ENCODE measurements at regions not wholly inside any gene's neighbourhood (a gene's known extent, or its start where the extent isn't known, plus 50 kb on each side); places are given as distances from the start of the nearest gene placed in this dataset.
A peak's percentile ranks its signal among the peaks of the same experiment; 100 is the strongest.

GRCh38 chr13:78201411-78201810 is 282.8 kb upstream of the EDNRB start:
- no peak for DNase-seq

GRCh38 chr13:78198821-78199220 is 280.2 kb upstream of the EDNRB start:
- no peak for DNase-seq

GRCh38 chr13:78198419-78198818 is 279.8 kb upstream of the EDNRB start:
- DNase-seq: no peak

- no peak for DNase-seq
These were observed 278.6 kb upstream of the EDNRB start for GRCh38 chr13:78197231-78197630.

GRCh38 chr13:78194904-78195639 is 276.4 kb upstream of the EDNRB start:
- DNase-seq: no peak

GRCh38 chr13:78193846-78194245 is 275.2 kb upstream of the EDNRB start:
- no peak for DNase-seq

- no peak for DNase-seq
These were observed 274.1 kb upstream of the EDNRB start for GRCh38 chr13:78192716-78193115.

GRCh38 chr13:78190296-78190695 is 271.7 kb upstream of the EDNRB start:
- DNase-seq: no peak

- no peak for DNase-seq
These were observed 269.1 kb upstream of the EDNRB start for GRCh38 chr13:78187781-78188180.

GRCh38 chr13:78185700-78186099 is 267.1 kb upstream of the EDNRB start:
- DNase-seq: no peak

- no peak for DNase-seq
These were observed 265.1 kb upstream of the EDNRB start for GRCh38 chr13:78183732-78184131.

- DNase-seq: no peak
These were observed 264.2 kb upstream of the EDNRB start for GRCh38 chr13:78182813-78183212.

- DNase-seq: no peak
These were observed 258.7 kb upstream of the EDNRB start for GRCh38 chr13:78177306-78177705.

- no peak for DNase-seq
These were observed 258.2 kb upstream of the EDNRB start for GRCh38 chr13:78176880-78177279.

- no peak for DNase-seq
These were observed 250.8 kb upstream of the EDNRB start for GRCh38 chr13:78169386-78169785.

- no peak for DNase-seq
These were observed 250.3 kb upstream of the EDNRB start for GRCh38 chr13:78168981-78169380.

GRCh38 chr13:78161266-78161665 is 242.6 kb upstream of the EDNRB start:
- DNase-seq: no peak

GRCh38 chr13:78160793-78161192 is 242.2 kb upstream of the EDNRB start:
- DNase-seq: no peak

- no peak for DNase-seq
These were observed 233.8 kb upstream of the EDNRB start for GRCh38 chr13:78152415-78152814.

GRCh38 chr13:78147905-78148304 is 229.3 kb upstream of the EDNRB start:
- DNase-seq: no peak

GRCh38 chr13:78145276-78145675 is 226.6 kb upstream of the EDNRB start:
- no peak for DNase-seq

- DNase-seq: no peak
These were observed 221.1 kb upstream of the EDNRB start for GRCh38 chr13:78139765-78140164.

GRCh38 chr13:78138756-78139155 is 220.1 kb upstream of the EDNRB start:
- DNase-seq: no peak

GRCh38 chr13:78137404-78138142 is 218.9 kb upstream of the EDNRB start:
- peak; percentile 29 for DNase-seq

GRCh38 chr13:78136966-78137365 is 218.3 kb upstream of the EDNRB start:
- no peak for DNase-seq
